HepG2 (cell line): ENCODE measurements at regions not wholly inside any gene's neighbourhood (a gene's known extent, or its start where the extent isn't known, plus 50 kb on each side); places are given as distances from the start of the nearest gene placed in this dataset.

ENCODE experiments used
- RBM22 ChIP-seq: fragments of 200-400 bp; formaldehyde crosslinking; optimal IDR thresholded peaks from 2 replicates; pipeline ENCODE3; 2017; ENCODE audit warnings: mild to moderate bottlenecking, low read length, moderate library complexity
- TFDP2 ChIP-seq: sonication (generic); formaldehyde crosslinking; IDR thresholded peaks from 2 replicates; pipeline ENCODE4 v1.4.0; 2020; ENCODE audit warnings: missing genetic modification reagents

GRCh38 chr1:60222360-60223115 is 149.0 kb upstream of the C1orf87 start:
- TF ChIP-seq TFDP2, result no peak
- TF ChIP-seq RBM22, result no peak
